ENCODE measurements at regions not wholly inside any gene's neighbourhood (a gene's known extent, or its start where the extent isn't known, plus 50 kb on each side); places are given as distances from the start of the nearest gene placed in this dataset.

DNA sequence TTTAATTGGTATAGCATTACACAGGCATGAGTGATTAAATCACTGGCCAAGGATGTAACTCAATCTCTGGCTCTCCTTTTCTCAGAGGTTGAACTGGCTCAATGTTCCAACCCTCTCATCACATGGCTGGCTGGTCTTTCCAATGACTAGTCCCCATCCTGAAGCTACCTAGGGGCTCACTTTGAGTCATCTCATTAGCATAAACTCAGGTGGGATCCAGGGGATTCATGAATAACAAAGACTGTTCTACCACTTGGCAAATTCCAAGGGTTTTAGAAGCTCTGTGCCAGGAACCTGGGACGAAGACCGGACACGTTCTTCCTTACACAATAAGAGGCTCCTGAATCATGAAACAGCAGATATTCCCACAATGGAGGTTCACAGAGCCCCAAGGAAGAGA is 145.0 kb upstream of the SPATS2L start:
- Histone ChIP-seq H3K9me3 (ENCODE audit: control insufficient read depth, low read length) (peaks cover 5% of the 10 kb centered on the region), H3K4me3 (ENCODE audit: low read length) (no peak overlapping the region), H3K27ac (ENCODE audit: low read length) (no peak overlapping the region), H3K4me1 (ENCODE audit: control insufficient read depth, insufficient read depth, low read length) (no peaks in the 10 kb centered on the region), H3K27me3 (ENCODE audit: control insufficient read depth, insufficient read depth) (no peaks in the 10 kb centered on the region)
- no peak for DNase-seq
- intact Hi-C loops (cut with DNase I) = no loop called here
- ATAC-seq = no peak
- WGBS = 92% methylated on average over 3 of the region's 3 CpGs

DNA sequence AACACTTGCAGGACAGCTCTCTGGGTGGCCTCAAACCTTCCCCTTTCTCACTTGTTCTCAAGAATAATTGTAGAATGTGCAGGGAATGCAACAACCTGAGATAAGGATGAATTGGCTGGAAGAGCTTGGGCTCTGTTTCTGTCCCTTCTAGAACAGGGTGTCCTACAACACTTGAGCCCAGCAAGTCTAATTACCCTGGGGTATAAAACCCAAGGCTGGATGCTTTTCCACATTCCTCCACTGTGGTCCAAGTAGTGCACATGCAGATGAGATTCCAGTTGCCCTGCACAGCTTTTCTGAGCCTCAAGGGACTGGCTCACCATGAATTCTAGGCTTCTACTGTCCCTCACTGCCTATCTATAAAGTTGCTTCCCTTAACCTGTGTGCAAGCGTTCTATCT is 140.8 kb upstream of the SPATS2L start:
- intact Hi-C loops (cut with DNase I) = no loop called here
- no peaks in the 10 kb centered on the region for H3K27me3 ChIP-seq (ENCODE audit: control insufficient read depth, insufficient read depth)
- H3K4me1 ChIP-seq (ENCODE audit: control insufficient read depth, insufficient read depth, low read length) = no peaks in the 10 kb centered on the region
- H3K9me3 ChIP-seq (ENCODE audit: control insufficient read depth, low read length) = peaks cover 5% of the 10 kb centered on the region
- WGBS = 96% methylated on average over 1 of the region's 1 CpG
- ATAC-seq (no peak), DNase-seq (no peak)
- H3K27ac ChIP-seq (ENCODE audit: low read length) = no peak overlapping the region
- H3K4me3 ChIP-seq (ENCODE audit: low read length) = no peak overlapping the region

DNA sequence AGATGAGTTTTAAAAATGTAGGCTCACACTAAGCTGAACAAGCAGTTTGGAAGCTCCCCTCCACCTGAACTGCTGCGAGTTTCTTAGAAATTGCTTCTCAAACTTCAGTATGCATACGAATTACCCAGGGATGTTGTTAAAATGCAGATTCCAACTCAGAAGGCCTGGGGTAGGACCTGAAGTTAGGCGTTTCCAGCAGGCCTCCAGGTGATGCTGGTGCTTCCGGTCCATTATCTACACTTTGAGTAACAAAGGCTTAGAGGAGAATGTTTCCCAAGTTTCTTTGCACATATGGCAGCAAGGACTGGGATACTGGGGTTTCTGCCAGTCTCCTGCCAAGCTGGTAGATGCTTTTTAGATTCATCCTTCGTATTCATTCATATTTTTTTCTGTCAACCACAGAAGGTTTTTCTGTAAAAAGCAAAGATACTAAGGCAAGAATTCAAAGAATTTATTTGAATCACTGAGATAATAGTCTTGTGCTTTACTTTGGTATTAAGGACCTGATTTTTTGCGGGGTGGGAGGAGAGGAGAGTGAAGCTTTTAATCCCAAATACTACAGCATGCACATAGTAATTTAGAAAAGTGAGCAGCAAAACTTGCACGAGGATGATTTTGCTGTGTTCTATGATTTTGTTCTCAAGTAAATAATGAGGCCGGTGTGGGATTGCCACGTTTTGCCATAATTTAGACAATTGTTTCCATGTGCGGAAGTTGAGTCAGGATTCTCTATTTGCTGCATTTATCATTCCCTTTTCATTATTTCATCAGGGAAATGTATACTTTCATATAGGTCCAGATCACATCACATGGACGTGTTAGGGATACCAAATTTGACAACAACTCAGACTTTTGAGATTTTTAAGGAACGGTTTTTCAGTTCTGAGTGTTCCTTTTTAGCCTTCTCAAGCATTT is 137.6 kb upstream of the SPATS2L start:
- DNase-seq (no peak), ATAC-seq (no peak)
- H3K9me3 ChIP-seq (ENCODE audit: control insufficient read depth, low read length) = peaks cover 5% of the 10 kb centered on the region
- H3K4me3 ChIP-seq (ENCODE audit: low read length) = no peak overlapping the region
- no peak overlapping the region for H3K27ac ChIP-seq (ENCODE audit: low read length)
- H3K4me1 ChIP-seq (ENCODE audit: control insufficient read depth, insufficient read depth, low read length) = no peaks in the 10 kb centered on the region
- 77% methylated on average over 12 of the region's 12 CpGs for WGBS
- intact Hi-C loops (cut with DNase I) = no loop called here
- H3K27me3 ChIP-seq (ENCODE audit: control insufficient read depth, insufficient read depth) = no peaks in the 10 kb centered on the region

DNA sequence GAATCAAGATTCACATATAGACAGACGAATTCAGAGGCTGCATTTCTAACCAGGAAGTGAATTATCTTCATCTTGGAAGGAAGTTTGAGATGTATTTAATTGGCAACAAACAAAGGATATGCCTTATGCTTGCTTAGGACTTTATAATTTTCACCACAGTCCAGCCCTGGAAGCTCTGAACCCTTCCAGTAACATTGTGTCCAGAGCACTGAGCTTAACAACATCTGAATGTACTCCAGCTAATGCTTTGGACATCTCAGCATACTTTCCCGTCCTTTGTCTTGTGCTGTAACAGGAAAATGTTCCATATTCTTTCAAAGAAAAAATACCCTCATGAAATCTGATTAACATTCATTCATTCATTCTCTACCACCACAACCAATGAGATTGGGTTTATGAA is 136.3 kb upstream of the SPATS2L start:
- no peak for DNase-seq
- ATAC-seq = no peak
- intact Hi-C loops (cut with DNase I) = no loop called here
- Histone ChIP-seq H3K4me3 (ENCODE audit: low read length) (no peak overlapping the region), H3K9me3 (ENCODE audit: control insufficient read depth, low read length) (peaks cover 5% of the 10 kb centered on the region), H3K4me1 (ENCODE audit: control insufficient read depth, insufficient read depth, low read length) (no peaks in the 10 kb centered on the region), H3K27ac (ENCODE audit: low read length) (no peak overlapping the region), H3K27me3 (ENCODE audit: control insufficient read depth, insufficient read depth) (no peaks in the 10 kb centered on the region)
- 62% methylated on average over 2 of the region's 2 CpGs for WGBS

DNA sequence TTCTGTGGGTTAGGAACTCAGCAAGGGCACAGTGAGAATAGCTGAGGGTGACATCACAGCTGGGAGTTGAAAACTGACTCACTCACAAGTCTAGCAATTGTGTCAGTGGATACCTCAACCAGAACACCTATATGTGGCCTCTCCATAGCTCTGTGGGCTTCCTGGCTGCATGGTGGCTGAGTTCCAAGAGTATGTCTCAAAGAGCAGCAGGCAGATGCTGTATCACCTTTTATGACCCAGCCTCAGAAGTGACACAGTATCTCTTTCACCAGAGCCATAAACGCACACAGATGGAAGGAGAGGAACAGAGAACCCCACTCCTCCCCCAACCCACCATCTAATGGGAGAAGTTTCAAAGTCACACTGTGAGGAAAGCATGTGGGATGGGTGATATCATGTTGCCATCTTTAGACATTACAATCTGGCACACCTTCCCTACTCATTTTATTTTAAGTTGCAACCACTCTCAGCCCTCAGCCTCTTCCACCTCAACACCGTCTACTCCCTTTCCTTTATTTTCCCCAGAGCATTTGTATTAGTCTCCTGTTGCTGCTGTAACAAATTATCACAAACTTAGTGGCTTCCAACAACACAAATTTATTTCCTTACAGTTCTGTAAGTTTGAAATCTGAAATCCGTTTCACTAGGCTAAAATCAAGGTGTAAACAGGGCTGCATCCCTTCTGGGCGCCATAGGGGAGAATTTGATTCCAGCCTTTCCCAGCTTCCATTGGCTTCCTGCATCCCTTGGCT is 134.6 kb upstream of the SPATS2L start:
- intact Hi-C loops (cut with DNase I) = no loop called here
- 63% methylated on average over 4 of the region's 4 CpGs for WGBS
- DNase-seq (no peak), ATAC-seq (no peak)
- H3K9me3 ChIP-seq (ENCODE audit: control insufficient read depth, low read length) = no peaks in the 10 kb centered on the region
- no peak overlapping the region for H3K4me3 ChIP-seq (ENCODE audit: low read length)
- no peaks in the 10 kb centered on the region for H3K27me3 ChIP-seq (ENCODE audit: control insufficient read depth, insufficient read depth)
- H3K4me1 ChIP-seq (ENCODE audit: control insufficient read depth, insufficient read depth, low read length) = no peaks in the 10 kb centered on the region
- H3K27ac ChIP-seq (ENCODE audit: low read length) = no peak overlapping the region

DNA sequence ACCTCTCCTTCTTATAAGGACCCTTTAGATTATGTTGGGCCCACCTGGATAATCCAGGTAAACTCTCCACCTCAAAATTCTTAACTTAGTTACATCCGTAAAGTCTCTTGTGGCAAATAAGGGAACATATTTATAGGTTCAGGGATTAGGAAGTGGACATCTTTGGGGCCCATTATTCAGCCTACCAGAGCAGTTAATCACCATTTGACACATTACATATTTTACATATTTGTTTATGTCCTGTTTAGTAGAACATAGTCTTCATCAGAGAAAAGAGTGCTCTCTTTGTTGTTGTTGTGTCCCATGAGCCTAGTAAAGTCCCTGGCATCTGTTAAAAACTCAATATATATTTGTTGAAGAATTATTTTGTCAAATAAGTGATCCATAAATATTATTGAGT is 134.0 kb upstream of the SPATS2L start:
- Histone ChIP-seq H3K4me3 (ENCODE audit: low read length) (no peak overlapping the region), H3K4me1 (ENCODE audit: control insufficient read depth, insufficient read depth, low read length) (no peaks in the 10 kb centered on the region), H3K27ac (ENCODE audit: low read length) (no peak overlapping the region), H3K9me3 (ENCODE audit: control insufficient read depth, low read length) (no peaks in the 10 kb centered on the region), H3K27me3 (ENCODE audit: control insufficient read depth, insufficient read depth) (no peaks in the 10 kb centered on the region)
- intact Hi-C loops (cut with DNase I) = no loop called here
- ATAC-seq (no peak), DNase-seq (no peak)
- 99% methylated on average over 1 of the region's 1 CpG for WGBS

DNA sequence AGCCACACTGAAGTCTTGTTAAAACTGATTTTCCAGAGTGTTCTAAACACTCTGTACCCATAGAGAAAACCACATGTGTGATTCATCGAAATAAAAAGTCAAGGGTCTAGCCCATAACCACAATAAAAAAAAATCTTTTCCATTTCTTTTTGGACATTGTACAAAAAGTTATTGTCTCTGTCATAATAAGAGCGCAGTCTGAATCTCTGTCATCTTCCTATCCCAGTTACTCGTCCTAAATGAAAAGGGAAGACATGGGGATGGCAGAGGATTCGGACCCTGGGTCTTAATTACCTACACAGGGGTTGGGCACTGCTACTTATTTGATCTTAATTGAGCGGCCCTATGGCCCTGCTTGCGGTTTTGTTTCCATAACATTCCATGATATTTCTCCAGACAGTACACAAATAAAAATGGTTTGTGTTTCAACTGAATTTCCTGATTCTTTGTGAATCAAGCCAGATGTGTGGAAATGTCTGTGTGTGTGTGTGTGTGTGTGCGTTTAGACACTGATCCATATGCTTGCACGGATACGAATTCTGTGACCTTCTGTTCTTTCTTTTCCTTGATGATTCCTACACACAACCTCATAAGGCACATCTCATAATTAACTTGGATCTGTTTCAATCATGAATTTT is 133.4 kb upstream of the SPATS2L start:
- 84% methylated on average over 9 of the region's 9 CpGs for WGBS
- no peak for ATAC-seq
- no peaks in the 10 kb centered on the region for H3K27me3 ChIP-seq (ENCODE audit: control insufficient read depth, insufficient read depth)
- H3K4me1 ChIP-seq (ENCODE audit: control insufficient read depth, insufficient read depth, low read length) = no peaks in the 10 kb centered on the region
- H3K9me3 ChIP-seq (ENCODE audit: control insufficient read depth, low read length) = no peaks in the 10 kb centered on the region
- intact Hi-C loops (cut with DNase I) = no loop called here
- DNase-seq = no peak
- H3K4me3 ChIP-seq (ENCODE audit: low read length) = no peak overlapping the region
- no peak overlapping the region for H3K27ac ChIP-seq (ENCODE audit: low read length)

DNA sequence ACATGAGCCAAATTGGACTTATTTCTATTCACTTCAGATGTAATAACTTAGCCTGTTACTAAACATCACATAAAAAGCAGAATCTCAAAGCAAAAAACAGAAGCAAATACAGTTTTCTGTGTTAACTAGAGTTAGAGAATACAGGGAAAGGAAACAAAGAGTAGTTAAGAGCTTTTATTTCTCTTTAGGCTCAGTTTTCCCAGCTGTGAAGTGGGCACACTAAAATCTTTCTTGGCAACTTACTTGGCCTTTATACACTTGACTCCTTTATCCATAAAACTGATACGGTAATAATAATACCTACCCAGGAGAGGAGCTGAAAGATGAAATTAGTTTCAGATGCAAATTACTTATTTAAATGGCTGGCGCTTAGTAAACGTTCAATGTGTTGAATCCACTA is 132.8 kb upstream of the SPATS2L start:
- WGBS = 89% methylated on average over 3 of the region's 3 CpGs
- no peak overlapping the region for H3K4me3 ChIP-seq (ENCODE audit: low read length)
- no peaks in the 10 kb centered on the region for H3K9me3 ChIP-seq (ENCODE audit: control insufficient read depth, low read length)
- ATAC-seq (no peak), DNase-seq (no peak)
- H3K27ac ChIP-seq (ENCODE audit: low read length) = no peak overlapping the region
- no peaks in the 10 kb centered on the region for H3K27me3 ChIP-seq (ENCODE audit: control insufficient read depth, insufficient read depth)
- intact Hi-C loops (cut with DNase I) = no loop called here
- H3K4me1 ChIP-seq (ENCODE audit: control insufficient read depth, insufficient read depth, low read length) = peaks cover 1% of the 10 kb centered on the region

DNA sequence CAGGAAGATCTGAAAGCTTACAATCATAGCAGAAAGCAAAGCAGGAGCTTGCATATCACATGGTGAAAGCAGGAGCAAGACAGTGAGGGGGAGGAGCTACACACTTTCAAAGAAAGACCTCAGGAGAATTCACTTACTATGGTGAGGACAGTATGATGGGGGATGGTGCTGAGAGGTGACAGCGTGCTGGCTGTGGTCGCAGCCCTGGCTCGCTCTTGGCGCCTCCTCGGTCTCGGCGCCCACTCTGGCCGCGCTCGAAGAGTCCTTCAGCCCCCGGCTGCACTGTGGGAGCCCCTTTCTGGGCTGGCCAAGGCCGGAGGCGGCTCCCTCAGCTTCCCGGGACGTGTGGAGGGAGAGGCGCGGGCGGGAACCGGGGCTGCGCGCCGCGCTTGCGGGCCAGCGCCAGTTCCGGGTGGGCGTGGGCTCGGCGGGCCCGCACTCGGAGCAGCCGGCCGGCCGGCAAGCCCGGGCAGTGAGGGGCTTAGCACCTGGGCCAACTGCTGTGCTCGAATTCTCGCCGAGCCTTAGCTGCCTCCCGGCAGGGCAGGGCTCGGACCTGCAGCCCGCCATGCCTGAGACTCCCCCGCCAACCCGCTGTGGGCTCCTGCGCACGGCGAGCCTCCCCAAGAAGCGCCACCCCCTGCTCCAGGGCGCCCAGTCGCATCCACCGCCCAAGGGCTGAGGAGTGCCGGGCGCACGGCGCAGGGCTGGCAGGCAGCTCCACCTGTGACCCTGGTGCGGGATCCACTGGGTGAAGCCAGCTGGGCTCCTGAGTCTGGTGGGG is 131.9 kb upstream of the SPATS2L start:
- H3K4me3 ChIP-seq (ENCODE audit: low read length) = no peak overlapping the region
- ATAC-seq = no peak
- no peaks in the 10 kb centered on the region for H3K27me3 ChIP-seq (ENCODE audit: control insufficient read depth, insufficient read depth)
- WGBS = 97% methylated on average over 55 of the region's 55 CpGs
- intact Hi-C loops (cut with DNase I) = no loop called here
- H3K4me1 ChIP-seq (ENCODE audit: control insufficient read depth, insufficient read depth, low read length) = peaks cover 2% of the 10 kb centered on the region
- H3K9me3 ChIP-seq (ENCODE audit: control insufficient read depth, low read length) = no peaks in the 10 kb centered on the region
- DNase-seq = peak in 1 of 3 donors; percentile 49
- no peak overlapping the region for H3K27ac ChIP-seq (ENCODE audit: low read length)

DNA sequence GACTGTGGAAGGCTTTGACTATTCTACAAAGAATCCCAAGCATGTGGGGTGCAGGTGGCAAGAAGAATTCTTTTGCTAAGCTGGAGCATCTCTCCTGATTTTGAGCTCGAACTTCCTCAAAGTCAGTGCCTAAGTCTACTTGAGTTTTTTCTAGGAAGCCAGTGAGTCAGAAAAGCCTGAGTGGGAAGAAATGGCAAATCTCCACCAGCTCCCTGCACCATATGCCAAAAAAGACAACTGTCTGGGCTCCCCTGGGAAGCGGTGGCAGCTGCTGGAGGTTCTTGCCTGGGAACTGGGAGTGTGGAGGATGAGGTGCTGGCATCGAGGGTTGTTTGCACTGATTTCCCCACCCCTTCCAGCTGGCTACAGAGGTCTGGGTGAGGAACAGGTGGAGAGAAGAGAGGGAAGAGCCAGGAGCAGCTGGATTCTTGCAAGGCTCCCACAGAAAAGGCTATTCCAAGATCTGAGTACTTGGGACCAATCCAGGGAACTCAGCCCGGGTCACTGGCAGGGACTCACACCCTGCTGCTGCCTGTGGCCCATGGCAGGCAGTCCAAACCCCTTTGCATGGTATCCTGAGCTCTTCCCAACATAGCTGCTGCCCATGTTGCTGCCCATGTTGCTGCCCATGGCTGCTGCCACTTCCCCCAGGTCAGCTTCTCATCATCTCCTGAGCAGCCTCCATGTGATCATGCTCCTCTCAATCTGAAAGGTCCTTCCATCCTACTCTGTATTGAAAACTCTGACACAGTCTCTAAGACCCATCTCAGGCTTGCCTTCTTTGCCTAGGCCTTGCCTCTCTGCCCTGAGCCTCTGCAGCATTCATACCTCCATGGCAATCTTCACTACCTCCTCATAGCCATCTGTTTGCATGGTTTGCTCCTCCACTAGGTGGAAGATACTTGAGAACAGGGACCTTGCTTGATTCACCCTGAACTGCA is 128.3 kb upstream of the SPATS2L start:
- intact Hi-C loops (cut with DNase I) = no loop called here
- H3K9me3 ChIP-seq (ENCODE audit: control insufficient read depth, low read length) = no peaks in the 10 kb centered on the region

More for the DNA sequence above, 128.3 kb upstream of the SPATS2L start:
- Histone ChIP-seq H3K4me1 (ENCODE audit: control insufficient read depth, insufficient read depth, low read length) (peaks cover 2% of the 10 kb centered on the region), H3K4me3 (ENCODE audit: low read length) (no peak overlapping the region), H3K27me3 (ENCODE audit: control insufficient read depth, insufficient read depth) (no peaks in the 10 kb centered on the region), H3K27ac (ENCODE audit: low read length) (no peak overlapping the region)
- ATAC-seq (peak; percentile 59 to 61), DNase-seq (peak; percentile 48 to 79 (median 66))
- 28% methylated on average over 4 of the region's 4 CpGs for WGBS

Measured in right cardiac atrium (tissue), 5 donors.